LoVo (cell line): ENCODE measurements at regions not wholly inside any gene's neighbourhood (a gene's known extent, or its start where the extent isn't known, plus 50 kb on each side); places are given as distances from the start of the nearest gene placed in this dataset.
A peak's percentile ranks its signal among the peaks of the same experiment; 100 is the strongest.

Source experiments
- DNase-seq: peaks from one replicate; pipeline ENCODE4 v3.0.0-alpha.2; 2016; ENCODE audit warnings: low spot score

DNA sequence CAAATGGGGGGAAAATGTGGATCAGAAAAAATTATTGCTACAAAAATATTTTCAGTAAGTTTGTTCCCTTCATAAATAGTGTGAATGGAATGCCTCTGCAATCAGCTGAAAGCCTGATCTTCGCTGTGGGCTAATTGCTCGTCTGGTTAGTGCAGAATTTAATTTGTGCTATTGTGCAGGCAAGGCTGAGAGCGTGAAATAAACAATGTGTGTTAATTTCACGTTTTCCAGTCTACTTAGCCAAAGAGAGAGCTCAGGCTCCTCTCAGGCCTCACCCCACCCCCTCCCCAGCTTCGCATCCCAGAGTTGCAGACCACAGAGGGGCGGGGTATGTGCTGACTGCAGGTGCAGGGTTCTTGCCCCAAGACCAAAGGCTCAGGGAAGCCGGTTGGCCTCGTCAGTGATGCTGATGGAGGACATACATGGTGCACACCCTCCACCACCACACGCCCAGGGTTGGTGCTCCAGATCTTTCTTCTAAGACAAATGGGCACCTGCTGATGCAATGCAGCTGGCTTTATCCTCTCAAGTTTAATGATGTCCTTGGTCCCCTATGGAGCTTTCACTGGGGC lies 302.6 kb upstream of the SLC14A2 start:
- no peak for DNase-seq

DNA sequence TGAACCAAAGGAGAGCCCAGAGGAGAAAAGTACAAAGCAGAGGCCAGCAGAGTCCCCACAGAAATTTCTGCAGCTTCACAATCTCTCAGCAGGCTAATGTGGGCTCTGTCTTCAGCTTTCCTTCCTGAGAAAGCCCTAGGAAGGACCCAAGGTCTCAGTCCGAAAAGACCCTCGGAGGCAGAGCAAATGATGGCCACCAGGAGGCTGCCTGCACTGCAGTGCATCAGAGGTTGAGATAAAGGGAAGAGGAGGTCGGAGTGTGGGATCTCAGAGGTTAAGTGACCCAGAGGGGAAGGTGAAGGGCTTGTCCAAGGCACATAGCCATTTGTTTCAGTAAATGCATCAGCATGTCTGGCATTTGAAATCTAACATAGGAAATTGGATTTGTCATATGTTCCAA lies 299.1 kb upstream of the SLC14A2 start:
- no peak for DNase-seq

DNA sequence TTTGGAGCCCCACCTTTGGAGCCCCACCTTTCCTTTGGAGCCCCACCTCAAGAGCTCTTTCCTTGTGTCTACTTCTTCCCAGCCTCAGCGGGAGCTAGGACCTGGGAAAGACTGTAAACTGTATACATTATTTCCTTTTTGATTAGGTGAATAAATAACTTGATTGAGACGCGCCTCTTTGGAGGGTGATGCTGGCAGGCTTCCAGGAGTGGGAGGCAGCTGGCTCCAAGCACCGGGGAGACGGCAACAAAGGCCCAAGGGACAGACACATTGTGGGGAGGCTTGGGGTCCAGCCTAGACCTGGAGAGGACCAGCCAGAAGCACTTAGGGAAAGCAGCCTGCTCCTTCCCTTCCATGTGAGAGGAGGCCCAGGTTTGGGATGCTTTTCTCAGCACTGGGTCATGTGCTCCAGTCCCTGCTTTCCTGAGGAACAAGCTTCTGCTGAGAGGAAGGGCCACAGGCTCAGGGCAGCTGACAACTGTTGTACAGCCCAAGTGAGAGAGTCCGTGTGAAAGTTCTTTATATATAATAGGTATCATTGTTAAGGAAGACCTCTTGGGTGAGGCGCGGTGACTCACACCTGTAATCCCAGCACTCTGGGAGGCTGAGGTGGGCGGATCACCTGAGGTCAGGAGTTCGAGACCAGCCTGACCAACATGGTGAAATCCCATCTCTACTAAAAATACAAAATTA lies 297.2 kb upstream of the SLC14A2 start:
- no peak for DNase-seq

DNA sequence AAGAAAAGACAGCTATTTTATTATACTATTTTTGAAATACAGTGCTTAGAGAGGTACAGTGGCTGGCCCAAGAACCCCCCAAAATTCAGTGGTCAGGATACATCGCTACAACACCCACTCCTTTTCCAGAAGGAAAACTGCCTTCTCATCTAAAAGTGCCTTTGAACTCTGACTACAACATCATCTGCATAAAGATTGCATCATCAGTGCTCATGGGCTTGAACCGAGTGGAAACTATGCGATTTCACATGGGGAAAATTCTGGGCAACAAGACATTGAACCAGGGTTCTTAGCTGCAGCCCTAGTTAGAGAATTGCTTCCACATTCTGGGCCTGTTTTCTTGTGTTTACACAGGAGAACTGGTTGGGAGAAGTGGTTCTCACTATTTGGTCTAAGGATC lies 294.6 kb upstream of the SLC14A2 start:
- no peak for DNase-seq

DNA sequence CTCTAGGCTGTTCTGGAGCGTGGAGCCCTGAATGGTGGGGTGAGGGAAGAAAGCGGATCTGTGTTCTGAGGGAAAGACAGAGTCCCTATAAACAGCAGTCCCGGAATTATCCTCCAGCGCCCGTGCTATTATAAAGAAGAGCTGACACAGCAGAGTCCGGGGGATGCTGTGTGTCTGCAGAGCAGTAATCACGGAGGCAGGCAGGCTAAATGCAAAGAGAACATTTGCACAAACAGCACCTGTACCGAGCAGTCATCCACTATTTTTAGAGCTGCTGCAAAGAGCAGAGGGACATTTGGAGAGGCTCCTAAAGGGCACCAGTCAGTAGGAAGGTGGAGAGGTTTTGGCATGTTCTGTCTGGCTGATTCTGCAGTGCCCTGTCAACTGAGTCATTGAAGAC lies 293.8 kb upstream of the SLC14A2 start:
- DNase-seq, result no peak

DNA sequence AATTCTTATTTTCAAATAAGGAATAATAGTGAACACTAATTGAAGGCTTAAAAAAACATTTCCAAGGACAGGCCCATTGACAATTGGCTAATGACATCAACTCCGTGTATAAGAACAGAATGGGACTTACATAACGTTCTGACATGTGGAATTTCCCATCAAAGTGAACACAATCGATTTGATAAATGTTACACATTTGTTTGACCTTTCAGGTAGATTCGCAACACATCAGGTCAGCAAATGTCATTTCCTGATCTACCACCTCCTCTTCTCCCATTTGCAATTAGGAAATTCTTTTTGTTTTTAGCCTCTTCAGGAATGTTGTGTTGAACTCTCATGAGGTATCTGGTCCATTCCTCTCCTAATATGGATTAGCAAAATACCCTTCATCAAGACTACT lies 292.9 kb upstream of the SLC14A2 start:
- DNase-seq, result no peak

DNA sequence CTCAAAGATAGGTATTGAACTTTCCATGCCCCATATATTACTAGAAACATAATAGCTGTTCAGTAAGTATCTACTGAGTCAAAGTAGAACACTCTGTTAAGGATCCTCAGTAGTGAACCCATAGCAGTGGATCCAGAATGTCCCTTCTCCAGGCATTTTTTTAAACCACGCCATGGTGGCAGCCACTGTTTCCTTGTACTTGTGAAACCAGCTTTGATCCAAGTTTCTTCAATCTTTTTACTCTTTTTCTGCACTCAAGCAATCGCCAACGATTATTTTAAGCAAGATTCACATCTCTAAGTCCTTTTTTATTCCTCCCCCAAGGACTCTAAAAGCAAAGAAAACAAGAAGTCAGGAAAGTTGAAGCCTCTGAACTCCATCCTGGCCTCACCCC lies 291.2 kb upstream of the SLC14A2 start:
- DNase-seq, result no peak

DNA sequence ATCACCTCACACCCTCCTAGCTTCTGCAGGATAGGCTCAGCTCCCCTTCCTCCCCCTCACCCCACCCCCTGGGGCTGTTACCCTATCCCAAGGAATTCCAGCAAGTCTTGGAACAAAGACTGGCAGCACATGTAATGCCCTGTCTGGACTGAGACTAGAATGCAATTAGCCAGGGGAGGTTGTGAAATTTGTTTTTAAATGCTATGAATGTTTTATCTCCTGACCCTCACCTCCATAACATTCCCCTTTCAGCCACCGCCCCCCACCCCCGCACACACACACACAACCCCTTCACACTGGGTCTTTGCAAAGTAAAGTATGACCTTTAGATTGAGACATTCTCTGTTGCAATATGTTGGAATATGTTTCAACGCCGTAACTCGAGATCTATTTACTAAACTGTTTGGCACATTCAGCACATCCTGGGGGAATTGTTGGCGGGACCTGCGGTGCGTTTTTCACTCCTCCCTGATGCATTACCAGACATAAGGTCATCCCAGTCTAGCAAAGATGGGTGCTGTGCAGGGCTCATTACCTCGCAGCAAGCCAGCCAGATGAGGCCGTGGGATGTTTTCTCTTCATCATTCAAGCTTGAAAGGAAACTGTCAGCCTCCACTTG lies 290.7 kb upstream of the SLC14A2 start:
- DNase-seq, result no peak

DNA sequence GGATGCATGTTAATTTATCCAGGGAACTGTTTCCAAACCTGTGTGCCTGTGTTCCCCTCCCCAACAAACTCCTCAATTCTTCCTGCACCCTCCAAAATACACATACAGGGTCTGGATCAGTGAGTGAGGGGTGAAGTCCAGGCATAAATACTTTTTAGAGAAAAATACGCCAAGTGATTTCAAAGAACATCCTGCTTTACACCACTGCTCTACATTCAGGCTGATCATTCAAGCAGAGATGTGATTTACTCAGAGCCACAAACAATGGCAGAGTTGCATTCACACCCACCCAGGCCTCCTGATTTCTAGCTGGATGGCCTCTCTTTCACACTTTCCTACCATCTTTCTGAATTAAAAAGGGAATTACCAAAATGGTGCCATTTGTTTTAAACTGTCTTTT lies 289.5 kb upstream of the SLC14A2 start:
- DNase-seq, result no peak

DNA sequence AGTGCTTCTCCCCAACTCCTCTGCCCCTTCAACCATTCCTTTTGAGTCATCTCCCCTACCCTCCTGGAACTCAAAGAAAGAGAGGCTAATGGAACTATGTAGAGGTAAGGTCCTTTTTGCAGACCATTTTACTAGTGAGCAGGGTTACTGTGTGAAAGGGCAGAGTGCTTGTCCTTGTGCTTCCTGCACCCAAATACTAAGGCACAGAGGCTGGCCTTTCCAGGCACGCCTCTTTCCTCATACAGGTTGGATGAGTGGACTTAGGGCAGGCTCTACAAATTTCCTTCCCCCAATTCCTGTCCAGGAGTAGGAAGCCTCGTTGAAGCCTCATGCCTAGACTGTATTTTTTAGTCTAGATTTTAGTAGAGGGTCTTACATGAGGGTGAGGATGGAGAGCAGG lies 288.8 kb upstream of the SLC14A2 start:
- DNase-seq, result no peak

DNA sequence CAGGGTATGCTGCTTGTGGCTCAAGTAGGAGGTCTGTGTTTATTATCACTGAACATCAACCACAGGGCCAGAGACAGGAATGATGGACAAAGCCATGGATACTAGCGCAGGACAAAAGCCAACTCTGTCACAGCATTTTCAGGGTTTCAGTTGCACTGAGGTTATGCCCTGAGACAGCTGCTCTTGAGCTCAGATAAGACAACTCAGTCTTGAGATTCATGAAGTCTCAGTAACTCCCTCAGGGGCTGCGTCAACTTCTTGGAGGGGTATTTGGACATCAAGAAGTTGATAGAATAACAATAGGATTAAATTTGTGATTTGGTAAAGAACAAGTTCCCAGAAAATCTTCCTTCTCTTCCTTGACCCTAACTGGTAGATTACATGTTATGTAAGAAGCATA lies 287.0 kb upstream of the SLC14A2 start:
- DNase-seq, result no peak

DNA sequence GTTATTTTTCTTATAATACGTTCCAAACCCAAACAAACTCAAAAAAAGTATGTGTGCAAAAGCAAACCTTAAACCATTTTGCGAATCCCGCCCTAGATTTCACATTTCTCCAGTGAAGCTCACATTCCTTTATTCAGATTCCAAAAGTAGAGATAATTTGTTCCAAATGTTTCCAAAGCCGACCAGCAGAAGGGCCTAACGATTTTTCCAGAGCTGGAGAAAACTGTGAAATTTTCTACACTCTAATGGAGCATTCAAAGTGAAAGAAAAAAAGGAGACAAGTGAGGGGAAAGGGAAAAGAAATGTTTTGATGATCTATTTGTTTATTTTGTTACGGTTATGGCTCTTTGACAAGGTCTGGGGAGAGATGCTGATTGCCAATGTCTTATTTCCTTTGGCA lies 286.5 kb upstream of the SLC14A2 start:
- no peak for DNase-seq

DNA sequence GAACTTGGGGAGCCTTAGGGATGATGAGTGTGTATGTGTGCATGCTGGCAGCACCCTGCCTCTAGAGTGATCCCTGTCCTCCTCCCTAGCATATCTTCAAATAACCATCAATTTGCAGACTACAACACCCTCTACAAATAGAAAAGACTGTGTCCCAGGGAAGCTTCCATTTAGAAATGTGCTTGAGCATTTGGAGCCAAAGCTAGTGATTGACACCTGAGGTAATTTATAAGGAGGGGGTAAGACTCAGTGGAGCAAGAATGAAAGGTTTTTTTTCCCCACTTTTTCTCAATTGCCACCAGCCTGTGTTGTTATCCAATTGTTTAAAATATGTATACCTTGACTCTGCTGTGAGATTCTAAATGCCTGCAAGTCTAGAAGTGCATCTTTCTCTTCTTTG lies 286.0 kb upstream of the SLC14A2 start:
- DNase-seq, result no peak

DNA sequence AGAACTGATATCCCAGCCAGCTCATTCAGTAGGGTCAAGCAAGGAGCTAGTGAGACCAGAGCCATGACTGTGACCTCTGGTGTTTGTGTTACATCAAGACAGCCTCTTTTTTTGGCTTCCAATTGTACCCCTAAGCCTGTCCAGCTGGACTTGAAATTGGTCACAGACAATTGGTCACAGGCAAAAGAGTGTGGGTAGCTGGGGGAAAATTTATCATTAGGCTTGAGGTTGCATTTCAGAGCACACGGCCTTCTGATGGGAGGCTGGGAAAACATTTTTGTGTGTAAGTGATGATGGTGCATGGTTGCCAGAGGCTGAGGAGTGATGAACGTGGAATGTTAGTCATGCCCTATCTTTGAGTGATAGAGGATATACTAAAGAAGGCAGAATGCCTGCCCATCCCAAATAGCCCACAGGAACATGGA lies 285.1 kb upstream of the SLC14A2 start:
- no peak for DNase-seq

DNA sequence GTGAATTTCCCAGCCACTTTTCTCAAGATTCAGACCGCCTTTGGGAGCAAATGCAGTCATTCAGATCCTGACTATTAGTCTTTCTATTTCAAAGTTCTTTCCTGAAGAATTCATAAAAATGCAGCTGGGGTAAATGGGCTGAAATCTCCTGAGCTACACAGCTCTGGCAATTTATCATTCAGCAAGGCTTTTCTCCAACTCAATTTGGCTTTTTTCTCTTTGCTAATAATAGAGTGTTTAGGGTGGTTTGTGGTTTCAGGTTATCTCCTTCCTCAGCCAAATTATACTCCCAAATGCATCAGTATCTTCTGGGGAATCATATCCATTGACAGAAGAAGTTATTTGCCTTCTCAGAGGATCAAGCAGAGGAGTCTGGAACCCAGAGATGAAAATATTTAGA lies 282.4 kb upstream of the SLC14A2 start:
- no peak for DNase-seq

DNA sequence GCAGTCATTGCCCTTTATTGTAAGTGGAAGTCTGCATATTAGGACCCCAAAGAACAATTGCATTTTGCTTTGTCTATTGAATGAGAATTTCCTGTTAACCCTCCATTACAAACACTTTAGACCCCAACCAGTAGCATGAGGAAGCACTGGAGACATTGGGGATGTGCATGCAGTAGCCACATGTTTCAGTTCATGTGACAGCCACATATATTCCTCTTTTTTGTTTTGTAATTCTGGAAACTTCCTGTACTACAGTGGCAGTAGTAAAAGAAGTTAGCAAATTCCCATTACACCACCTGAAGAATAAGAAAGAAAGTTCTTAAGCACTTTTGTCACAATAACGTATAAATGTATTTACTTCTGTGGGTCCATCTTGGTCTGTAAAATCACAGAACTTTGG lies 281.1 kb upstream of the SLC14A2 start:
- DNase-seq, result no peak

DNA sequence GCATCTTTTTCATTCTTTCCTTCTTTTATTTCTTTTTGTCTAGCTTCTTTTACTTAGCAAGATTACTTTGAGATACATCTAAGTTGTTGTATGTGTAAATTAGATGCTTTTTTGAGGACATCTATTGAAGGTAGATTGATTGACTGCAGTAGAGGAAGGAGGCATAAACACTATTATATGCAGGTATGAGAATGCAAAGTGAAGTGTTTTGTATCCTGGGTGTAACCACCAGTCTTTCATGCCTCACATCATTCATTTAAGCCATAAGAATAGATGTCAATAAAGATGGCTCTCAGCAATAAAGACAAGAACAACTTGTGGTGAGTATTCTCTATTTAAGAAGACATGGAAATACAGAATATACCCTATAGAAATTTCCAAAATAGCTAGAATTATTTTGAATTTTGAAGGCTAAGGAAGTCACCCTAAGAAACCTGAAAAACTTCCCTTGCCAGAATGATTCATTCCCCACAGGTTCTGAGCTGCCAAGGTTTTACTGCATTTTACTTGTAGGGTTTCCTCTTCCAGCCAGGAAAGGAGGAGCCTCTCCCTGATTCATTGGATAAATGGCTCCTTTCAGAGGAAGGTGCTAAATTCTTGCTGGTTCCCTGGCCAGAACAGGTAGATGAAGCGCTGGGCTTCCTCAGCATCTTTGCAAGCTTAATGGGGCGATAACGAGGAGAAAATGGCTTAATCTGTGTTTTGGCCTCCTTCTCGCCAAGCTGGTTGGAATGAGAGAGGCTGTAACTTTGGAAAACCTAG lies 279.8 kb upstream of the SLC14A2 start:
- no peak for DNase-seq

DNA sequence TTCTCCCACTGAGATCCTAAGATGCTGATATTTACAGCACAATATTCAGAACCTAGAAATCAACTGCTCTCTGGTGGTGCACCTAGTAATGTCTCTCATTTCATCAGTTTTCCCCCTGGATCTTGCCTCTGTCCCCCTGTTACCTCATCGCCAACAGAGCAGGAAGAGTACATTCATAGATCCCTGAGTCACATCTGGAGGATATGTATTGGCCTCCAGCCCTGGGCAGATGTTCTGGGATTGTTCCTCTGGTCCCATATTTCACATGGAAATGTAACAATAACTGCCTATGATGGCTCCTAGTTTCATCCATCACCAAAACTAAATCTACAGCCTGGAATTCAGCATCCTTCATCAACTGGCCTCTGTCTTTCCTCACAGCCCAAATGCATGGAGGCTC lies 278.8 kb upstream of the SLC14A2 start:
- no peak for DNase-seq

DNA sequence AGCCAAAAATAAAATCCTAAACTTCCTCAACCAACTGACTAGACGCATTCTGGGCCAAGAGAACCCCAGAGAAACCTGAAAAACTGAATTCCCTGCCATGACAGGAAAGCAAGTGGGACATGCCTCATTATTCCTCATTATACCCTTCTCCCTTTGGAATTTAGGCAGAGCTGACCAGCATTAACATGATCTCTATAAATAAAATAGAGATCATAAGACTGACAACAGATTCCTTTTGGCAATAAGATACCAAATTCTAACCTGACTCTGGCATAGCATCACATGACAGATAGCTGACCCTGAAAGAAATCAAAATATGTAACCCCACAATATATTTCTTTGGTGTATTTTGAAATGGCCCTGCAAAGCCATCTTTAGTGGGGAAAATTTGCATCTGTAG lies 277.8 kb upstream of the SLC14A2 start:
- DNase-seq, result no peak

DNA sequence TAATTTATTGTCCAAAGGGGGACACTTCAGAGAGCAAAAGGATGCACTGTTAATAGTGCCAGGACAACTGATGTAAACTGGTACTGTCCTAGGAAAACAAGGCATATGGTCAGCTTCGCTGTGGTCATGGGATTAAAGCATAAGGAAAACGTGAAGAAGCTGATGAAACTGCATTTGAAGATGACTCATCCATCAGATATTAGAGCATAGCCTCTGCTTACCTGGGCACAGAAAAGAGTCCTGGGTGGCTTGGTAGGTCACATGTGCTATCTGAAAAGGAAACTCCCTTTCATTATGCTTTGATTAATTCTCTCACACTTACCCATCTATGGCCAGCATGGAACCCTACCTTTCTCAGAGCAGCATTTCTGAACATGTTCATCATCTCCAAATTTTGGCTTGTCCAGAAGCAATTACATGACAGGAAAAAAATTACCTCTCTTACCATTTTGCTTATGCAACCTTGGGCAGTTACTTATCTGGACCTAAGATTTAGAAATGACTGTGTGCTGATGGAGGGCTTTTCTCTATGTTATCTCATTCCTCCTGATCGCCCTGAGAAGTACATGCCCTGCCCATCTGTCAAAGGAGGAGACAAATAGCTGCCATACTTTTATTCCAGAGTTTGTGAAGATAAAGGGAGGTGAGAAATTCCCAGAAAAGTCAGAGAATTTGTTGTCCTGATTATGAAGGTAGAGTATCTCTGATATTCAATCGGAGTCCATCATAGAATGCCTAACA lies 275.3 kb upstream of the SLC14A2 start:
- peak; percentile 5 for DNase-seq

DNA sequence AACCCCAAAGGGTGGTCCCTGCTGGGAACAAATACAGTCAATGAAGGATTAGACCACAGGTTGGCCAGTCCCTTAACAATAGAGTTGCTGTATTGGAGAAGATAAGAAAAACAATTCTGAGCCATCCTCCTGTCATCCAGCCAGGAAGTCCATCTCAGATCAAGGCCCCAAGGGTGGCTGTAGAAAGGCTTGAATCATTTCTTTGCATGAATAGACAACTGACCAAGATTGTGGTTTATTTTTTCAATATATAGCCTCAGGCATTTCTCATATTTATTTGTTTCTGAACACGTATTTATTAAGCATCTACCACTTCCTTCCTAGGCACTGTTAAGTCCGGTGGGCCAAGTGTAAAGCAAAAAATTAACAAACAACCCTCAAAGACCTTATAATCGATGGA lies 274.4 kb upstream of the SLC14A2 start:
- DNase-seq, result no peak

DNA sequence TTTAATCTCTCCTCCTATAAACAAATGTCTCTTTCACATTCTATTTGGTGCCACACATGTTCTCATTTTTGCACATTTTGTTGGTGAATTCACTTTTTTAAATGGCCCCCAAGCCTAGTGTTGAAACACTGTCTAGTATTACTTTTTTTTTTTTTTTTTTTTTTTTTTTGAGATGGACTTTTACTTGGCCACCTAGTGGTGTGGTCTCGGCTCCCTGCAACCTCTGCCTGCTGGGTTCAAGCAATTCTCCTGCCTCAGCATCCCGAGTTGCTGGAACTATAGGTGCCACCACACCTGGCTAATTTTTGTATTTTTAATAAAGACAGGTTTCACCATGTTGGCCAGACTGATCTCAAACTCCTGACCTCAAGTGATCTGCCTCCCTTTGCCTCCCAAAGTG lies 273.8 kb upstream of the SLC14A2 start:
- no peak for DNase-seq

DNA sequence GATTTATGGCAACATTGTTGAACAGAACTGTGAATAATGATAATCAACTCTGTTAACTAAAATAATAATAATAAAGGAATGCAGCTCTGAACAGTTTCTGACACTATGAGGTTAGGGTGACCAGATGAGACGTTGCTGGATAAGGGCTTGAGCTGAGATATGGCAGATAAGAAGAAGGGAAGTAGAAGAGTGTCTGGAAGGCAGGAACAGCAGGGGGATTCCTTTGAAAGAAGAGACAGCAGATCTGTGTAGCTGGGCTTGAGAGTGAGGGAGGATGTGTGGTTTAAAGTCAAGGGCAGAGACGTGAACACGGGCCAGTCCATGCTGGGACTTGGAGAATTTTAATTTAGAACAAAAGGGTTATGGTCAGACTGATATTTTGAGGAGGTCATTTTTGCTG lies 273.1 kb upstream of the SLC14A2 start:
- DNase-seq, result no peak
